K562 (cell line): ENCODE measurements at regions not wholly inside any gene's neighbourhood (a gene's known extent, or its start where the extent isn't known, plus 50 kb on each side); places are given as distances from the start of the nearest gene placed in this dataset.

ENCODE experiments used
- TF ChIP-seq, protein P1 (sequence below), 2 experiments: fragments of 450-650 bp in 1 of 2; sonication (generic) in 1 of 2; formaldehyde crosslinking in 1 of 2; IDR thresholded peaks; 2 replicates each; pipeline versions ENCODE4 v1.7.1 to v1.9.0; 2016 to 2022; ENCODE audit warnings: inconsistent platforms in 1 of 2, mild to moderate bottlenecking in 1 of 2, missing genetic modification reagents in 1 of 2

GRCh38 chr6:147979966-147980365, 362.7 kb upstream of the SASH1 start (continued):
- TF ChIP-seq, protein P1, sequence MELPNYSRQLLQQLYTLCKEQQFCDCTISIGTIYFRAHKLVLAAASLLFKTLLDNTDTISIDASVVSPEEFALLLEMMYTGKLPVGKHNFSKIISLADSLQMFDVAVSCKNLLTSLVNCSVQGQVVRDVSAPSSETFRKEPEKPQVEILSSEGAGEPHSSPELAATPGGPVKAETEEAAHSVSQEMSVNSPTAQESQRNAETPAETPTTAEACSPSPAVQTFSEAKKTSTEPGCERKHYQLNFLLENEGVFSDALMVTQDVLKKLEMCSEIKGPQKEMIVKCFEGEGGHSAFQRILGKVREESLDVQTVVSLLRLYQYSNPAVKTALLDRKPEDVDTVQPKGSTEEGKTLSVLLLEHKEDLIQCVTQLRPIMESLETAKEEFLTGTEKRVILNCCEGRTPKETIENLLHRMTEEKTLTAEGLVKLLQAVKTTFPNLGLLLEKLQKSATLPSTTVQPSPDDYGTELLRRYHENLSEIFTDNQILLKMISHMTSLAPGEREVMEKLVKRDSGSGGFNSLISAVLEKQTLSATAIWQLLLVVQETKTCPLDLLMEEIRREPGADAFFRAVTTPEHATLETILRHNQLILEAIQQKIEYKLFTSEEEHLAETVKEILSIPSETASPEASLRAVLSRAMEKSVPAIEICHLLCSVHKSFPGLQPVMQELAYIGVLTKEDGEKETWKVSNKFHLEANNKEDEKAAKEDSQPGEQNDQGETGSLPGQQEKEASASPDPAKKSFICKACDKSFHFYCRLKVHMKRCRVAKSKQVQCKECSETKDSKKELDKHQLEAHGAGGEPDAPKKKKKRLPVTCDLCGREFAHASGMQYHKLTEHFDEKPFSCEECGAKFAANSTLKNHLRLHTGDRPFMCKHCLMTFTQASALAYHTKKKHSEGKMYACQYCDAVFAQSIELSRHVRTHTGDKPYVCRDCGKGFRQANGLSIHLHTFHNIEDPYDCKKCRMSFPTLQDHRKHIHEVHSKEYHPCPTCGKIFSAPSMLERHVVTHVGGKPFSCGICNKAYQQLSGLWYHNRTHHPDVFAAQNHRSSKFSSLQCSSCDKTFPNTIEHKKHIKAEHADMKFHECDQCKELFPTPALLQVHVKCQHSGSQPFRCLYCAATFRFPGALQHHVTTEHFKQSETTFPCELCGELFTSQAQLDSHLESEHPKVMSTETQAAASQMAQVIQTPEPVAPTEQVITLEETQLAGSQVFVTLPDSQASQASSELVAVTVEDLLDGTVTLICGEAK (IDR thresholded peaks at IDR 0.05) = no peak
- TF ChIP-seq, protein P1 (CRISPR knock-in tag; IDR thresholded peaks at IDR 0.05) = no peak
